Limb (tissue), 2 donors: ENCODE measurements at regions not wholly inside any gene's neighbourhood (a gene's known extent, or its start where the extent isn't known, plus 50 kb on each side); places are given as distances from the start of the nearest gene placed in this dataset.

Experiments used
- DNase-seq, 2 donors: peaks; one replicate each; pipeline ENCODE4 v3.0.0-alpha.2; 2016; ENCODE audit errors: extremely low spot score in 2 of 2

DNA sequence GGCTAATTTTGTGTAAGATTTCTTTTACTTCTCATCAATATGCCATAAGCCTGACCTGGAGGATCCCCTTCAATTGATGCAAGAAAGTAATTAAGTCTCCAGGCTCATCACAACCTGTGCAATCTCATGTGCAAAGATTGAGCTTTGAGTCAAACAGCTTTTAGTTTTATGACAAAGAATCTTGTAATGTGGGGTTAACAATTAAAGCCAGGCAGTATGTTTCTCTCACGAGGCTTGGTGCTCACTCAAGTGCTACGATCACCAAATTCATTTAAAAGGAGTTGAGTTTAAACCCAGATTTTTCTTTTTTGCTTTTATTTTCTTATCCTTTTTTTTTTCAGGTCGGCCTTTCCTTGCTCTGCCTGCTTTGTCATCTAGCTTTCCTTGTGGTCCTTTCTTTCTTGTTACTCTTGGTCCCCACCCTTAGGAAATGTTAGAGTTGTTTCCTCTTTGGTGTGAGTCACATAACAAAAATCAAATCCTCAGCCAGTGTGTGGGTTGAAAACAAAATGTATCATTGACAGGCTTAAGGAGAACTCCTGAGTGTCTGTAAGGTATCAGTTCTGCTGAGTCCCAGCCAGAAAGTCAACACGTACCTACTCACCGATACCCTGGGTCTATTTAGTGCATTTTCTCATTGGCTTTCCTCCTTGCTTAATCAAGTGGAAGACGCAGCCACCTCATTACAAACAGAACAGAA is 1037.2 kb downstream of the ADGRL2 start:
- DNase-seq: no peak

DNA sequence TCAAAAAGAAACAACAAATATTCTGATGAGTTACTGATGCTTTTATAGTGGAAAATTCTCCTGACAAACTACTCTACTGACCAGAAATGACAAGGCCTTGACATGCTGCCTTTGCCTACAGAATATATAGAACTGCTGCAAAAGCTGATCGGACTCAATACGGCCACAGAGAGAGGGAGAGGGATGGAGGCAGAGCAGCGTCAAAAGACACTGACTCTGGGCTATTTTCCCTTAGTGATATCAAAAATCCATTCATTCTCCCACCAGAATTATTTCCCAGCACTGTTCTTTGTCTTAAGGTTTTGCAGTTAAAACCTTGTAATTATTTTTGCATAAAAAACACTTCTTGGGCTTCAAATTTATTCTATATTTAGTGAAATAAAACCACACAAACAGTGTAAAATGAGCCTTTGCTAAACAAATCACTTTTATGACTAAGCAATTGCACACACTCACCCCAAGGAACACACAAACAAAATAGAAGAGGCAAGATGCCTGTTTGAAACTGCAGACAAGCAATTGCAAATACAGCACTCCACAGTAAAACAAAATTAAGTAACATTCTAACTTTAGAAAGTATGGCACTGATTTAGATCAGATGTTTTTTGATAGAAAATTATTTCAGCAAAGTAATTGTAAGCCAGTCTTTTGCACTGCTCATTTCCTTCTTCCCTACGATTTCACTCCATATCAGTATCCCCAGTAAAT is 1036.4 kb downstream of the ADGRL2 start:
- no peak for DNase-seq

DNA sequence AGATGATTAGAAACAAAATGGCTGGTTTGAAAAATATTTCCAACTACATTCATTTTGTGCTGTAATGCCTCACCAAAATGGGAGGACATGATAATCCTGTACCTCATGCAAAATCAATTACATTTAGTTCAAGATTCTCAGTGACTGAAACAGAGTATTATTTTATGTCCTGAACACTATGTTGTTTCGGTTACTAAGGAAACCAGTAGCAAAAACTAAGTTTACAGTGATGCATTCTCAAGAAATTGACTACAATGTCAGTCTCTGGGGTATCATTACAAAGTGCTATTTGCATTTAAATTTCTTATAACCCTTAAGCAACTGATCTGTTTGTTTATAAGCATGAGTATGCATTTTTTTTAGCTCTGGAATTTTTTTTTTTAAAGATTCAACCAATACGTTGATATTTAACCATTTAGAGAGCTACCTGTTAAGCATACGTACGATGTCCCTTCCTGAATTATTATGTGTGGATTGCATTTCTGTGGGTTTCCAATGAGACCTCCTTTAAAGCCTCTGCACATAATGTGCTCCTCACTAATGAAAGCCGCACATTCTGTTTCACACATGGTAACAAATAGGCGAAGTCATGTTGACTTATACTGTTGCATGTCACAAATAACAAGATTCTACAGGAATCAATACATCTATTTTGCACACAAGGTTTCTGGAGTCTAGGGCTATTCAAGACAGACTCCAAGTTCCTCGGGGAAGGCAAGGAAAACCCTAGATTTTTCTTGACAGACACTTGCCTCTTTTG is 1035.7 kb downstream of the ADGRL2 start:
- peak in 1 of 2 donors; percentile 81 for DNase-seq

DNA sequence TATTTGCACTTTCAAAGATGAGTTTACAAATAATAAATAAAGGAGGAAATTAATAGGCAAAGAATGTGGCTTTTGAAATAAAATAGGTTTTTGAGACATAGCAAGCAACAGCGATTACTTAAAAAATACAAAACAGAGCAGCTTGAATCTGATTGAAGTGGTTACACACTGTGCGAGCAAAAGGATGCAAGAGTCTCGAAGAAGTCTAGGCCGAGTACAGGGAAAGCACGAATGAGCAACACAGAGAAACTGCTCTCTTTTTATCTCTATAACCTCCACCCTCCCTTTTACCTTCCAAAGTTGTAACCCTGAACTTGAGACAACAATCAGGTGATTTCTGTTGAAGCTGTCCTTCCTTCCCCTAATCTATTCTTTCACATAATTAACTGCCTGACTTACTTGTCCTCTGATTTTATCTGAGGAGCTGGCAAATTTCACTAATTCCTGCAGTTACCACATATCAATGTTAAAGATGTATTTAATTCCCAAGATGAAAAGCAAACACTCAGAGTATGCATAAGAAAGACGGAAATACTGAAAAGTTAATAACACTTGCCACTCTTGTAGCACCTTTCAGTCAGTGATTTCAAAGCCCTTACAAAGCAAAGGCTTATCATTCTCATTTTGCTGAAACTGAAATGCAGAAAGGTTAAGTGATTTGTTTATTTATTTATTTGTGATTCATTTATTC is 1030.1 kb downstream of the ADGRL2 start:
- no peak for DNase-seq

DNA sequence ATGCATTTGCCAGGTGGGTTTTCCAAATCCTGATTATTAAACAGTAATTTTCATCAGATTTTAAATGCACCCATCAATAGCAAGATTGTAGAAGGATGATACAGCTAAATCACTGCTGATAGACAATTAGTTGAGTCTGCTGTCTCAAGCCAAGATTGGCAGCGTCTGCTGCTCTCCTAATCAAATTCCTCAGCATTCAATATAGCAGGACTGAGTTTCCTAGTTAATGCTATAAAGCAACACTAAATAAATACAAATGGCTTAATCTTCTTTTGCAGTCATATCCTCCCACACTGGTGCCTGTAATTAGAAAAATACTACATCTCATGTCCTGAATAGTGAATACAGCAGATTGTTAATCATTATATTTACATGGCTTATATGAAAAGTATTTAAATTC is 1028.8 kb downstream of the ADGRL2 start:
- DNase-seq: no peak

DNA sequence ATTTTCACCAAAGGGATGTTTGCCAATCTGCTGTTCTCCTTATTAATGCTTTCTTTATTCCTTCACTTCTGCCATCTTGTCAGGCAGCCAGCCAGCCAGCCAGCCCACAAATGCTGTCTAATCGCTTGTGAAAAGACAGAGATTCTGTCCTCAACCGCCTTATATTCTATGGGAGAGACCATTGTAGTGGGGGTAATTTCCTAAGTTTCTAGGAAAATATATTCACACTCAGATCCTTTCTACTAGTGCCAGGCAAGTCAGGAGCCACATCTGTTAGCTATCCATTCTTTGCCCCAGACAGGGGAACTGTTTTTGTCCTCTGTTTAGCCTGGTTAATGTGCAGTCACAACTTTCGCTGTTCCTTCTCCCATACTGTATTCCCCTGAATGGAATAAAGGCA is 1023.1 kb downstream of the ADGRL2 start:
- DNase-seq: no peak

DNA sequence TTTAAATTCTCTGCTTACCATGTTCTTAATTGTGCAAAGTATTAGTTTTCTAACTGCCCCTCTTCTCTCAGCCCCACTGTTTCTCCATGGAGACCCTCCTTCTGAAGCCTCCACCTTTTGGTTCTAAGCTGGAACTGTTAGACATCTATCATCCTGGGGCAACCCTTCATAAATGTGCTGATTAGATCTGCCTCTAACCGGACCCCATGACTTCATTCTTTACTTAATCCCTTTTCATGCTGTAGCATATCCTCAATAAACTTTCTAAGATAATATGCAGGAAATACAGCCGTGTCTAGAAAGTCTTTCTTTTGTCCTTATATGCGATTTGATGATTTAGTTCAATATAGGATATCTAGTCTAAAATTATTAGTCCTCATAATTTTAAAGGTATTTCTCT is 1020.1 kb downstream of the ADGRL2 start:
- DNase-seq: no peak

DNA sequence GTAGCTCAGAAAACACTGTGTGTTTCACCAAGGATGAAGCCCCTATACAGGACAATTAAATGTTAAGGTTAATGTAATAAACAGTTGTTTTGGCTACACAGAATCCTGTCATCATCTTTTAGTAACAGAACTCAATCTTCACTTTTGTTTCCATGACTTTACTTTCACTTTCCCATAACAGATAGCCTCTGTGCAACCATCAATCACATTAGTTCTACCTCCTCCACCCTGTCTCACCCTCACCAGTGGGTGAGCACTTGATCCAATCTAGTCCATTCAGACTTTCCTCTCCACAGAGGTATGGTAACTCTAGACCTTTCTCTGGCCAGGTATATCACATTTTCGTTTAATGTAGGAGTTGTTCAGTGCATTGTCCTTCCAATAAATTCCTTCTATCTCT is 1018.5 kb downstream of the ADGRL2 start:
- DNase-seq: no peak

DNA sequence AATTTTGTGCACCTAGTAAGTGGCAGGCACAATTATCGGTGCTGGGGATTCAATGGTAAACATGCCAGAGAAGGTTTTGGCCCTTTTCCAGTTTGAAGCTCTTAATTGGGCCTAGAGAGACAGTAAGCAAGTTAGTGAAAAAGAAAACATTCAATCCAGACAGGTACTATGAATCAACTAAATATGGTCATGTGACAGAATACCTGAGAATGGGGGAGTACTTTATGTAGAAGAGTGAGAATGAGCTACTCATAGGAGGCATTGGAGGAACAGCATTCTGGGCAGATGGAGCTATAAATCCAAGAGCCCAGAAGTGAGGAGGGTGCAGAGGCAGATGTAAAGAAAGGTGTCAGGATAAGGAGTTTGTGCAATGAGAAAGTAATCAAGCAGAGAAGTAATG is 1017.9 kb downstream of the ADGRL2 start:
- DNase-seq: no peak

DNA sequence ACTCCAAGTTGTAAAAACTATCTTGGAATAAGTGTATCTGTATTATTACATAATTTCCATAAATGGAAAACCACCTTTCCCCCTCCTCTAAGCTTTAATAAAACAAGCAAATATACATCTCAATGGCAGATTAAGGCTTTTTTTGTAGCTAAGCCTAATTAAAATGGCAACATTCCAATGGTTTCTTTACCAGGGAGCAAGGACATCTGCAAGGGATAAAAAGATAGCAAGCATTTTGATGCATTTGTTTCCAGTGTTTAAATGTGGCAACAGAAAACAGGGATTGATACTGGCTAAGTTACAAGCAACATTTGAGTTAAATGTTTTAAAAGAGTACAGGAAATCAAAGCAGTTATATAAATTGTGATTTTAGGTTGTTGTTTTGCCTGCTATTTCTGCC is 1012.7 kb downstream of the ADGRL2 start:
- DNase-seq: no peak

DNA sequence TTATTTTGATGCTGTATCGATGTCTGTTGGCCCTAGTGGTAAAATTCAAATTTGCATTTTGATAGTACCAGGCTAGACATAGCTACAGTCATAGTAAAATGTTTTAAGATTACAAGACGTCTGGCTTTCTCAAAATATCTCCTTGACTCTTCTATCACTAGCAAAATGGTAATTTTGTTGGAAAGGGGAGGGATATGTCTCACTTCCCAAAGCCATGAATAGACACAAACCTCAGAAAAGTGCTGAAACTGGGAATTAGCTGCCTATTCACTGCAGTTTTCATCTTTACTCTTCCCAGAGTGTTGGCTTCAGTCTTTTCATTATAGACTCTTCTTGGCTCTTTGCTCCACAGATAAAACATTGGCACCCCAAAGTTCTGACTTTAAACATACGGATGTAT is 1009.9 kb downstream of the ADGRL2 start:
- no peak for DNase-seq

DNA sequence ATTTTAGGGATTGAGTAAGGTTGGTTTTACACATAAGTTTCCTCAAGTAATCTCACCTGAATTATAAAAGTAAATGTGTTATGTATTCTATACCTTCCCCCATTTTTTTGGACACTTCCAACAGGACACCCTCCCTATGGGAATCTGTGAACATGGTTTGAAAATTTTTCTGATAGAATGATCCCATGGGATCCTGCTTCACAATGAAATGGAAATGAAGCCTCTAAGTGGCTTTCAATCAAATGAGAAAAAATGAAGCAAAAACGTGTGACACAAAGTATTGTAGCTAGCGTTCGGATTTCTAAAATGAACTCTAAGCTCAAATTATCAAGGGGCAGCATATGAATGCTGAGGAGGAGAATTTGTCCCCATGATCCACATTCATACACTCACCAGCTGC is 1006.8 kb downstream of the ADGRL2 start:
- DNase-seq: no peak

DNA sequence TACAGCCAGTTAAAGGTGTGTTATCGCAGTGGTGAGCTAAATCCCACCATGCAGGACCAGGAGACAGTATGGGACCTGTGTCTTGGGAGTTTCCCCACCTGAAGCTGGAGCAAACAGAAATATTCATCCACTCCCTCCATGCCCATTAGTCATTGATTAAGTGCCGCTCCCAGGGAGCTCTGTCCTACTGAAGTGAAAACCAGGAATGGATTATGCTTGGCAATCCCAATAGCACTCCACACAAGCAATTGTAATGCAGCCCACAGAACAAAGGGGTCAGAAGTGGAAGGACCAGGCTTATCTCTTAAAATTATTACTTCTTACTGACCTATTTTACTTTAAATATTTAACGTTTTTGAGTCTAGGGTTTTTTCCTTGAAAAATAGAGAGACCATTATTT is 1005.4 kb downstream of the ADGRL2 start:
- no peak for DNase-seq

DNA sequence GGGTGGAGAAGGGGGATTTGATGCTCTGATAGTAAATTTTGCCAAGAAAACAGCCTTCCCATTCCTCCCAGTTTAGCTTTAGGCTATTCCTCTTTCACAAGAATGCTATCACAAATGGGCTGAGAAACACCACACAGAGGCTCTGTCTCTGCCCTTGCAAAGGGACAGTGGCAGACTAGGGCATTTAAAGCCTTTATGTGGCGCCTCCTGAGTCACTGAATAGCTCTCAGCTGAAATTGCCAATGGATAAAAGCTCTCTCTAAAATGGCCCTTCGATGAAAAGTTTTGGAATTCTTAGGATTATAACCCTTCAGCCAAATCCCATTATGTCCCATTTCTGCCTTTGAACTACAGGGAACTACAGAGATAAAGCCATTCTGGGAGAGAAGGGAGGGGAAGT is 1000.4 kb downstream of the ADGRL2 start:
- DNase-seq: no peak

DNA sequence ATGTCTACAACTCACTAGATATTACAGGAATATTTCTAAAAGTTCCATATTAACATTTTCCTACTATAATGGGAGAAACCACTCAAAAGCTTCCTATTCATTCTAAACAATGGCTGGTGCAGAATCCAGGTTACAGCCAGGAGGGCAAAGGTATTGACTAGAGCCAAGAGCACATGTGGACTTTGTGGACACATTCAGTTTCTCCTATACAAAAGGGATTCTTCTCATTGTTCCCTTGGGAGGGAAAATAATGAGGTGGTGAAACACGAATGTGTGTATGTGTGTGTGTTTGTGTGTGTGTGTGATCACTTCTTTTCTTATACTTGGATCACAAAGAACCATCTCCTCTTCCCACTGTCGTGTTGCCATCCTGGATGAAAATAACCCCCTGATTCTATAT is 1000.0 kb downstream of the ADGRL2 start:
- no peak for DNase-seq

DNA sequence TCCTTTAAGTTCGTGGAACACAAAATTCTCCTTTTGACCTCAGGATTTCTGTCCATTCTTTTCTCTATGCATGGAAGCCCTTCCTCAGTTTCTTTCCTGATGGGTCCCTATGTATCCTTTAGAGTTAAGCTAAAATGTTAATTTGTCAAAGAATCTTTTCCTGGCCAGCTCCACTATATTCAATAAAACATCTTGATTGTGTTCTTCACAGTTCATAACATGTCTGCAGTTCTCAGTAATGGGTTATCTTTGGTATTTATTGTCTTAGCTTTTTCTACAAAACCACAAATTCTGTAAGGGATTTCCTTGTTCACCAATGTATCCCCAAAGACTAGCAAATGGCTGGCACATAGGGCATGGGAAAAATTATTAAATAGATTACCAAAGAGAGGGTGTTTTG is 998.5 kb downstream of the ADGRL2 start:
- DNase-seq: no peak

DNA sequence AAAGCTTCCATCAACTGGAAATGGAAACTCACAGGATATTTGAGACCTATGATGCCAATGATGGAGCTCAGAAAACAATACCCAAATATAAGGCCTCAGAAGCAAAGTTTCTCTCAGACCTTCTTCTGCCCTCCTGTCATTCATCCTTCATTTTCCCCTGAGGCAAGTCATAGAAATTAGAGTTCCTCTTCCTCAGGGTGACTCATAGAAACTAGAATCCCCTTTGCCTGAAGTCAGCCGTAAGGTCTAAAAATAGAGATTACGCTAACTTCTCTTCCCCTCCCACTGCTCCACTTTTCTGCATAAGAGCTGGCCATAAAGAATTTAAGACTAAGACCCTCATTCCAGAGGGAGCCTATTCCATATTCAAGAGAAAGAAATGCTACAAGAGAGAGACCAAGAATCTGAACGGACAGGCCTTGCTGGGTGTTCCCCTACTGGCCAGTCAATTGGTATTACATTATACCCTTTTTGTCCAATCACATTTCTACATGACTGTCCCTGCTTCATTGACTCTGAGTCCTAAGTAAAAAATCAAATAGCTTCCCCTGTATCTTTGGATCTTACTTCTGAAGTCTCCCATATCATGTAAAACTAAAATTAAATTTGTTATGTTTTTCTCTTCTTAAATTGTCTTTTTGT is 994.9 kb downstream of the ADGRL2 start:
- DNase-seq: no peak

DNA sequence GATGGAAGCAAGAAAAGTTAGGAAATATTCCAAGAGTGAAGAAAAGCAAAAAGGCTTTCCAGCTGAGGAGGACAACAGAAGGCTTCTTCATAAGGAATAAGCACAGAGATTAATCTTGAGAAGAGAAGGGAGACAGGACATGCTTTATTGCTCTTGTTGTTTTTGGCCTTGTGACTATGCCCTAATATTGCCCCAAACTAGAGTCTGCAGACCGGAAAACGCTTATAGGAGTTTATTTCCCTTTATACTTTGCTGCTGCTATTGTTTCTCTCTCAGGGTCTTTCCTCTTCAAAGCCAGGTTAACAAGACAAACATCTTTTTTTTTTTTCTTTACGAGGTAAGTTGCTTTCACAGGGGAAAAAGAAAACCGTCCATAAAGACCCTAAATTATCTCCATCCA is 991.4 kb downstream of the ADGRL2 start:
- no peak for DNase-seq

DNA sequence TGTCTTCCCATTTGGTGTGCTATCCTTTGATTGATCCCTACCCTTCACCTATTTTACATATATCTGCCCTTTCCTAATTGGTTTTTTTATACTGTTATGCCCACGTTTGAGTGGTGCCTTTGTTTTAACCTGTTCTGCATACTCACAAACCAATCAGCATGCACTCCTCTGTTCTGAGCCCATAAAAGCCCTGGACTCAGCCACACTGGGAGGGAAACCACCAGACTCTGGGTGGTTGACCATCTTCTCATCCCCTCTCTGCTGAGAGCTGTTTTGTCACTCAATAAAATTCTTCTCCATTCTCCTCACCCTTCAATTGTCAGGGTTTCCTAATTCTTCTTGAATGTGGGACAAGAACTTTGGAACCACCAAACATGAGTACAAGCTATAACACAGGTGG is 989.8 kb downstream of the ADGRL2 start:
- no peak for DNase-seq

DNA sequence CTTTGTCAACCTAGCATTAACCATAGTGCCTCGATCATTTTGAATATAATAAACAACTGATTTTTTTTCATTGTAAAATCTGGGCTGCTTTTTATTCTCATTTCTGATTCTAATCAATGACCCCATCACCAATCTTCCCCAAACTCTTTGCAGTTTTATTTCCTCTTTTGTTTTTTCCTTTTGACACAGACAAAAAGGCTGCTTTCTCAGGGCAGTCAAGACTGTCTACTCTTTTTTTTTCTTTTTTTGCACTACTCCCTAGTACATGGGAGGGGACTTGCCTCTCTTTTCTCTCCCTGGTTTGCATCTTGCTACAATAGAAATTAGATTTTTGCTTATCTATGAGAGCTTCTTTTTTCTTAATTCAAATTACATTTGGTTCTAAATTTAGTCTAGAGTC is 987.9 kb downstream of the ADGRL2 start:
- no peak for DNase-seq

DNA sequence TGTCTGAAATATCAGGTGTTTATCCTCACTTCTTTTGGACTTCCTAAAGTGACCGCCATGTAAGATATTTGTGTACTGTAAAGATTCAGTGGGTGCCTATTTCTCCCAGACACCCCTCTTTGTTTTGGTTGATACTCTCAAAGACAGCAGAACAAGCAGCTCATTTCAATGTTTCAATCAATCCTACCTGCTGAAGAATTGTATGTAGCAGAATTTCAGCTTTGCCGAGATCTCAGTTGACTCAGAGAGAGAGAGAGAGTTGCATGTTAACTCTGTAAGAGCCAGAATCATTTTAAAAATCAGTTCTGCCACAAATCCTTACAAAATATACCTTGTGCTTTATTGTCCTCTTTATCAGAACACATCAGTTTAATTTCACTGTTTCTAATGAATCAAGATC is 987.3 kb downstream of the ADGRL2 start:
- no peak for DNase-seq

DNA sequence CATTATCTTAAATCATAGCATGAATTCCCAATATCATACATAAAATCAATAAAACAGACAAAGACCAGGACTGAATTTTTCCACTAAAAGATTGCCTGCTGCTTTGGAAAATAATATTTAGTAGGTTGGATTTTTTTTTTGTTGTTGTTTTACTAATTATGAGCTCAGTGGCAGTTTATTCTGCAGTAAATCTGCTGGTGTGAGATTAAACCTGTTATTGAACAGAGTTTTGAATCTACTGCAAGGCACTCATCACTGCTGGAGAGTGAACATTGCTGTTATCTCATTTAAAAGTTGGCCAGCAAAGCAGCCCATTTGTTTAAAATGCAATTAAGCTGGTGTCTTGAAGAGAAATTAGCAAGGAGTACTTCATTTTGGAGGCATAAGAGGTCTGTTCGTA is 986.1 kb downstream of the ADGRL2 start:
- DNase-seq: no peak
